SU-DHL-6 (cell line): ENCODE measurements at regions not wholly inside any gene's neighbourhood (a gene's known extent, or its start where the extent isn't known, plus 50 kb on each side); places are given as distances from the start of the nearest gene placed in this dataset.

Experiments used
- CTCF ChIP-seq: fragments of 200-600 bp; sonication (generic); IDR thresholded peaks from one replicate; pipeline ENCODE4 v1.5.1; 2017; ENCODE audit warnings: antibody characterized with exemption, mild to moderate bottlenecking, low read length, moderate library complexity; ENCODE audit not compliant: insufficient read depth, poor library complexity, severe bottlenecking
- EZH2phosphoT487 ChIP-seq: fragments of 200-600 bp; sonication (generic), shearing (Covaris generic); conservative IDR thresholded peaks from 2 replicates; pipeline ENCODE4 v1.6.1; 2018; ENCODE audit warnings: mild to moderate bottlenecking, antibody characterized with exemption, low read length, moderate library complexity, mixed read lengths

GRCh38 chr2:191569025-191569424 is 108.9 kb upstream of the NABP1 start:
- TF ChIP-seq CTCF (no peak), EZH2phosphoT487 (no peak)
